H1 (cell line): ENCODE measurements at regions not wholly inside any gene's neighbourhood (a gene's known extent, or its start where the extent isn't known, plus 50 kb on each side); places are given as distances from the start of the nearest gene placed in this dataset.

Experiments
- CHD1 ChIP-seq: IDR thresholded peaks from 2 replicates; pipeline ENCODE4 v1.6.1; 2012; ENCODE audit warnings: low read depth, low read length, improper control_type of control experiment
- EP300 ChIP-seq, 2 experiments: IDR thresholded peaks; 1 replicate in 1 of 2; 2 replicates in 1 of 2; pipeline ENCODE4 v1.6.1; 2011 to 2012; ENCODE audit warnings: low read depth in 2 of 2, low read length in 2 of 2, mild to moderate bottlenecking in 2 of 2, borderline replicate concordance in 1 of 2, inconsistent platforms in 1 of 2, moderate library complexity in 1 of 2
- POLR2A ChIP-seq, 2 experiments: IDR thresholded peaks; 1 replicate in 1 of 2; 2 replicates in 1 of 2; pipeline ENCODE4 v1.6.1; 2011; ENCODE audit warnings: low read depth in 2 of 2, low read length in 2 of 2, mild to moderate bottlenecking in 2 of 2; ENCODE audit errors: control extremely low read depth in 1 of 2
- SIN3A ChIP-seq, 2 experiments: IDR thresholded peaks in 1 of 2; conservative IDR thresholded peaks in 1 of 2; 2 replicates each; pipeline ENCODE4 v1.6.1; 2011 to 2012; ENCODE audit warnings: low read length in 2 of 2, improper control_type of control experiment in 1 of 2, low read depth in 1 of 2, mild to moderate bottlenecking in 1 of 2
- TF ChIP-seq, protein P1 (sequence below), 3 experiments: IDR thresholded peaks; 1 replicate in 2 of 3; 2 replicates in 1 of 3; pipeline versions ENCODE4 v1.5.1 to v1.6.1; 2011; ENCODE audit warnings: low read length in 3 of 3, mild to moderate bottlenecking in 3 of 3, inconsistent platforms in 2 of 3, low read depth in 1 of 3, moderate library complexity in 1 of 3; ENCODE audit not compliant: insufficient read depth in 1 of 3; ENCODE audit errors: control extremely low read depth in 1 of 3

DNA sequence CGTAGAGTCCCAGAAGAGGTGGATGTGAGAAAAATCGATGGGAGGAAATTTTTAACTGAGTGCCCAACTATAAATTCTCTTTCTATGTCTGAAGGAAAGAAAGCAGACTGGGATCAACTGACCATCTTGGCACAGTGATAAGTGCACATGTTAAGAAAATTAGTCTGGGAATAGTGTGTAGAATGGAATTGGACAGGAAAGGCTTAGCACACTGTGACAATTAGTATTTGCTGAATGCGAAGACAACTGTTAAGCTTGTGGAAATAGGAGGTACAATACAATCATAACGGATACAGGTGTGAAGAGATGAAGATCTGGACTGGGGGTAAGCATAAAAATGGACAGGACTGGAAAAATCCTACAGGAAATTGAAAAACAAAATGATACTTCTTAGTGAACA, 114.3 kb downstream of the FAM50B start:
- TF ChIP-seq CHD1 (no peak), EP300 (IDR thresholded peaks at IDR 0.05; ENCODE audit: borderline replicate concordance in 1 of 2, low read depth in 2 of 2, low read length in 2 of 2) (no peak), POLR2A (IDR thresholded peaks at IDR 0.05; ENCODE audit: control extremely low read depth in 1 of 2, low read depth in 2 of 2, low read length in 2 of 2) (no peak), SIN3A (conservative IDR thresholded peaks at IDR 0.05 in 1 of 2, IDR thresholded peaks at IDR 0.05 in 1 of 2; ENCODE audit: low read depth in 1 of 2, low read length in 2 of 2) (no peak)
- TF ChIP-seq, protein P1, sequence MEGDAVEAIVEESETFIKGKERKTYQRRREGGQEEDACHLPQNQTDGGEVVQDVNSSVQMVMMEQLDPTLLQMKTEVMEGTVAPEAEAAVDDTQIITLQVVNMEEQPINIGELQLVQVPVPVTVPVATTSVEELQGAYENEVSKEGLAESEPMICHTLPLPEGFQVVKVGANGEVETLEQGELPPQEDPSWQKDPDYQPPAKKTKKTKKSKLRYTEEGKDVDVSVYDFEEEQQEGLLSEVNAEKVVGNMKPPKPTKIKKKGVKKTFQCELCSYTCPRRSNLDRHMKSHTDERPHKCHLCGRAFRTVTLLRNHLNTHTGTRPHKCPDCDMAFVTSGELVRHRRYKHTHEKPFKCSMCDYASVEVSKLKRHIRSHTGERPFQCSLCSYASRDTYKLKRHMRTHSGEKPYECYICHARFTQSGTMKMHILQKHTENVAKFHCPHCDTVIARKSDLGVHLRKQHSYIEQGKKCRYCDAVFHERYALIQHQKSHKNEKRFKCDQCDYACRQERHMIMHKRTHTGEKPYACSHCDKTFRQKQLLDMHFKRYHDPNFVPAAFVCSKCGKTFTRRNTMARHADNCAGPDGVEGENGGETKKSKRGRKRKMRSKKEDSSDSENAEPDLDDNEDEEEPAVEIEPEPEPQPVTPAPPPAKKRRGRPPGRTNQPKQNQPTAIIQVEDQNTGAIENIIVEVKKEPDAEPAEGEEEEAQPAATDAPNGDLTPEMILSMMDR (IDR thresholded peaks at IDR 0.05; ENCODE audit: control extremely low read depth in 1 of 3, insufficient read depth in 1 of 3, low read depth in 1 of 3, low read length in 3 of 3) = no peak
